AG10803 (cell line): ENCODE measurements at regions not wholly inside any gene's neighbourhood (a gene's known extent, or its start where the extent isn't known, plus 50 kb on each side); places are given as distances from the start of the nearest gene placed in this dataset.

ENCODE experiments used
- DNase-seq: peaks from one replicate; pipeline ENCODE4 v3.0.0; 2010; ENCODE audit warnings: low read depth
- H3K4me3 ChIP-seq: 2 replicates; pipeline ENCODE4 v1.5.1; 2011; ENCODE audit warnings: mild to moderate bottlenecking, low read length, control low read depth
- CTCF ChIP-seq: conservative IDR thresholded peaks from 2 replicates; pipeline ENCODE4 v1.5.1; 2011; ENCODE audit warnings: mild to moderate bottlenecking, low read length, control low read depth, inconsistent platforms

- peak; percentile 12 for DNase-seq
- no peak overlapping the region for H3K4me3 ChIP-seq
- TF ChIP-seq CTCF = no peak
These were observed 978.4 kb downstream of the BCL11B start for GRCh38 chr14:98293576-98293975.

GRCh38 chr14:98296895-98297294, 975.1 kb downstream of the BCL11B start:
- TF ChIP-seq CTCF = no peak
- DNase-seq = no peak

GRCh38 chr14:98297567-98297966, 974.4 kb downstream of the BCL11B start:
- DNase-seq = no peak
- no peak for TF ChIP-seq CTCF
- H3K4me3 ChIP-seq = no peak overlapping the region

More at GRCh38 chr14:98296895-98297294, 975.1 kb downstream of the BCL11B start:
- H3K4me3 ChIP-seq = no peak overlapping the region

GRCh38 chr14:98298481-98299244, 973.3 kb downstream of the BCL11B start:
- H3K4me3 ChIP-seq = no peak overlapping the region
- DNase-seq = no peak
- no peak for TF ChIP-seq CTCF

GRCh38 chr14:98301681-98302080, 970.3 kb downstream of the BCL11B start:
- no peak for TF ChIP-seq CTCF
- no peak overlapping the region for H3K4me3 ChIP-seq
- DNase-seq = no peak

- no peak for TF ChIP-seq CTCF
- no peak overlapping the region for H3K4me3 ChIP-seq
- no peak for DNase-seq
These were observed 967.4 kb downstream of the BCL11B start for GRCh38 chr14:98304574-98304973.

- H3K4me3 ChIP-seq = no peak overlapping the region
- no peak for DNase-seq
- TF ChIP-seq CTCF = no peak
These were observed 962.4 kb downstream of the BCL11B start for GRCh38 chr14:98309591-98309990.
